ENCODE measurements at regions not wholly inside any gene's neighbourhood (a gene's known extent, or its start where the extent isn't known, plus 50 kb on each side); places are given as distances from the start of the nearest gene placed in this dataset.

- TF ChIP-seq GRHL2 (CRISPR knock-in tag; IDR thresholded peaks at IDR 0.05; ENCODE audit: insufficient replicate concordance, severe bottlenecking) (no peak), NR1H2 (CRISPR knock-in tag; IDR thresholded peaks at IDR 0.05) (no peak), ELF4 (CRISPR knock-in tag; IDR thresholded peaks at IDR 0.05; ENCODE audit: low read depth) (no peak)
Observed at GRCh38 chr3:20648921-20649381, 462.9 kb upstream of the SGO1 start (continued).

DNA sequence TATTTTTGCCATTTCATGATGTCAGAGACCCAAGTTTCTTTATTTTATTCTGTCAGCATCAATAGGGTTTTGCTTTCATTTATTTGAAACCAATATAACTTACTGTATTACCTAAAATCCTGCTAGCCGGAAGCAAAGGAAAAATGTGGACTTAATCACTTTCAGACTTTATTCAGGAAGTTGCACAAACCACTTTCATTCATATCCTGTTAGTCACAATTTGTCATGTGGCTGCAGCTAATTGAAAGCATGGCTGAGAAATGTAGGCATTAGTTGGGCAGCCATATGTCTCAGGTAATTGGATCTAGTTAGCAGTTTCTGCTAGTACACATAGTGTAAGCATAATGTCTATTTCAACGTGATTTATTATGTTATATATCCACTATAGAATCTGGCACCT lies 462.3 kb upstream of the SGO1 start:
- no peaks in the 10 kb centered on the region for H3K9me3 Mint-ChIP-seq
- no peak overlapping the region for H3K4me3 Mint-ChIP-seq
- ChIA-PET CTCF (no interaction called here), POLR2A (no interaction called here)
- no peak overlapping the region for H3K27ac Mint-ChIP-seq
- DNase-seq (ENCODE audit: low spot score), result no peak
- ATAC-seq, result no peak
- no peak for TF ChIP-seq GABPB1 (CRISPR knock-in tag; IDR thresholded peaks at IDR 0.05)
- TF ChIP-seq ZNF219 (CRISPR knock-in tag; IDR thresholded peaks at IDR 0.05; ENCODE audit: borderline replicate concordance), result no peak
- TF ChIP-seq, protein P1, sequence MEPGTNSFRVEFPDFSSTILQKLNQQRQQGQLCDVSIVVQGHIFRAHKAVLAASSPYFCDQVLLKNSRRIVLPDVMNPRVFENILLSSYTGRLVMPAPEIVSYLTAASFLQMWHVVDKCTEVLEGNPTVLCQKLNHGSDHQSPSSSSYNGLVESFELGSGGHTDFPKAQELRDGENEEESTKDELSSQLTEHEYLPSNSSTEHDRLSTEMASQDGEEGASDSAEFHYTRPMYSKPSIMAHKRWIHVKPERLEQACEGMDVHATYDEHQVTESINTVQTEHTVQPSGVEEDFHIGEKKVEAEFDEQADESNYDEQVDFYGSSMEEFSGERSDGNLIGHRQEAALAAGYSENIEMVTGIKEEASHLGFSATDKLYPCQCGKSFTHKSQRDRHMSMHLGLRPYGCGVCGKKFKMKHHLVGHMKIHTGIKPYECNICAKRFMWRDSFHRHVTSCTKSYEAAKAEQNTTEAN (CRISPR knock-in tag; IDR thresholded peaks at IDR 0.05), result no peak
- no peak for TF ChIP-seq NFYB (CRISPR knock-in tag; conservative IDR thresholded peaks at IDR 0.05; ENCODE audit: low read depth)
- no peak for TF ChIP-seq NR3C1 (CRISPR knock-in tag; conservative IDR thresholded peaks at IDR 0.05; ENCODE audit: low read depth)
- no peak for TF ChIP-seq FOXK1 (CRISPR knock-in tag; IDR thresholded peaks at IDR 0.05)
- TF ChIP-seq IRF2 (CRISPR knock-in tag; IDR thresholded peaks at IDR 0.05; ENCODE audit: borderline replicate concordance, low read depth), result no peak
- TF ChIP-seq, protein P2, sequence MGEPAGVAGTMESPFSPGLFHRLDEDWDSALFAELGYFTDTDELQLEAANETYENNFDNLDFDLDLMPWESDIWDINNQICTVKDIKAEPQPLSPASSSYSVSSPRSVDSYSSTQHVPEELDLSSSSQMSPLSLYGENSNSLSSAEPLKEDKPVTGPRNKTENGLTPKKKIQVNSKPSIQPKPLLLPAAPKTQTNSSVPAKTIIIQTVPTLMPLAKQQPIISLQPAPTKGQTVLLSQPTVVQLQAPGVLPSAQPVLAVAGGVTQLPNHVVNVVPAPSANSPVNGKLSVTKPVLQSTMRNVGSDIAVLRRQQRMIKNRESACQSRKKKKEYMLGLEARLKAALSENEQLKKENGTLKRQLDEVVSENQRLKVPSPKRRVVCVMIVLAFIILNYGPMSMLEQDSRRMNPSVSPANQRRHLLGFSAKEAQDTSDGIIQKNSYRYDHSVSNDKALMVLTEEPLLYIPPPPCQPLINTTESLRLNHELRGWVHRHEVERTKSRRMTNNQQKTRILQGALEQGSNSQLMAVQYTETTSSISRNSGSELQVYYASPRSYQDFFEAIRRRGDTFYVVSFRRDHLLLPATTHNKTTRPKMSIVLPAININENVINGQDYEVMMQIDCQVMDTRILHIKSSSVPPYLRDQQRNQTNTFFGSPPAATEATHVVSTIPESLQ (CRISPR knock-in tag; IDR thresholded peaks at IDR 0.05), result no peak
- no peak for TF ChIP-seq NR1H2 (CRISPR knock-in tag; IDR thresholded peaks at IDR 0.05)
- no peak for TF ChIP-seq ETV6 (CRISPR knock-in tag; IDR thresholded peaks at IDR 0.05)
- TF ChIP-seq STAT6 (CRISPR knock-in tag; conservative IDR thresholded peaks at IDR 0.05; ENCODE audit: low read depth), result no peak
- no peak for TF ChIP-seq ZNF396 (CRISPR knock-in tag; IDR thresholded peaks at IDR 0.05; ENCODE audit: borderline replicate concordance)
- no peak for TF ChIP-seq RORB (CRISPR knock-in tag; IDR thresholded peaks at IDR 0.05)
- TF ChIP-seq ATF2 (CRISPR knock-in tag; IDR thresholded peaks at IDR 0.05; ENCODE audit: borderline replicate concordance, low read depth), result no peak
- no peak for TF ChIP-seq TEAD4 (CRISPR knock-in tag; IDR thresholded peaks at IDR 0.05)
- no peak for TF ChIP-seq ATF1 (CRISPR knock-in tag; IDR thresholded peaks at IDR 0.05)
- TF ChIP-seq, protein P3, sequence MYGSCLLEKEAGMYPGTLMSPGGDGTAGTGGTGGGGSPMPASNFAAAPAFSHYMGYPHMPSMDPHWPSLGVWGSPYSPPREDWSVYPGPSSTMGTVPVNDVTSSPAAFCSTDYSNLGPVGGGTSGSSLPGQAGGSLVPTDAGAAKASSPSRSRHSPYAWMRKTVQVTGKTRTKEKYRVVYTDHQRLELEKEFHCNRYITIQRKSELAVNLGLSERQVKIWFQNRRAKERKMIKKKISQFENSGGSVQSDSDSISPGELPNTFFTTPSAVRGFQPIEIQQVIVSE (CRISPR knock-in tag; IDR thresholded peaks at IDR 0.05; ENCODE audit: borderline replicate concordance), result no peak
- no peaks in the 10 kb centered on the region for H3K36me3 Mint-ChIP-seq
- H3K4me1 Mint-ChIP-seq, result 0 out of 2 replicates have a peak, but pooled peaks cover 3% of the 10 kb centered on the region
- H3K27me3 Mint-ChIP-seq (ENCODE audit: low read depth), result no peaks in the 10 kb centered on the region
